ENCODE measurements at regions not wholly inside any gene's neighbourhood (a gene's known extent, or its start where the extent isn't known, plus 50 kb on each side); places are given as distances from the start of the nearest gene placed in this dataset.
"Not testable (repeated sequence)": the region's sequence is repeated elsewhere in the genome, so short reads cannot be mapped to it uniquely, and the experiment has no call there.

GRCh38 chr4:73671348-73671747, 51.1 kb upstream of the RASSF6 start:
- DNase-seq, result not testable (repeated sequence)

GRCh38 chr4:73673286-73673685, 53.0 kb upstream of the RASSF6 start:
- no peak for DNase-seq

GRCh38 chr4:73674451-73674919, 54.2 kb upstream of the RASSF6 start:
- no peak for DNase-seq

- no peak for DNase-seq
Observed at GRCh38 chr4:73675623-73676022, 55.4 kb upstream of the RASSF6 start.

- no peak for DNase-seq
Observed at GRCh38 chr4:73676136-73676535, 55.9 kb upstream of the RASSF6 start.

- DNase-seq, result no peak
Observed at GRCh38 chr4:73676861-73677323, 56.7 kb upstream of the RASSF6 start.

- no peak for DNase-seq
Observed at GRCh38 chr4:73679836-73680235, 59.6 kb upstream of the RASSF6 start.

GRCh38 chr4:73681776-73682175, 58.6 kb upstream of the CXCL8 start:
- DNase-seq, result no peak

GRCh38 chr4:73682508-73682907, 57.9 kb upstream of the CXCL8 start:
- peak; percentile 88 for DNase-seq

- DNase-seq, result no peak
Observed at GRCh38 chr4:73683033-73683432, 57.3 kb upstream of the CXCL8 start.

- DNase-seq, result peak; percentile 91
Observed at GRCh38 chr4:73683456-73683855, 56.9 kb upstream of the CXCL8 start.

- DNase-seq, result no peak
Observed at GRCh38 chr4:73684097-73684496, 56.3 kb upstream of the CXCL8 start.

- DNase-seq, result no peak
Observed at GRCh38 chr4:73685052-73685451, 55.3 kb upstream of the CXCL8 start.

GRCh38 chr4:73687421-73687820, 52.9 kb upstream of the CXCL8 start:
- no peak for DNase-seq

- DNase-seq, result peak; percentile 91
Observed at GRCh38 chr4:73690051-73690738, 50.2 kb upstream of the CXCL8 start.

All from inflammatory macrophage treated with lipopolysaccharide for 4 hours (primary cell).